Brain microvascular endothelial cell (primary cell): ENCODE measurements at regions not wholly inside any gene's neighbourhood (a gene's known extent, or its start where the extent isn't known, plus 50 kb on each side); places are given as distances from the start of the nearest gene placed in this dataset.

Experiments used
- DNase-seq: peaks from one replicate; pipeline ENCODE4 v3.0.0-alpha.2; 2020
- H3K27ac ChIP-seq: fragments of 250-450 bp; sonication (Bioruptor Pico); 2 replicates; pipeline ENCODE4 v1.5.1; 2020; ENCODE audit warnings: mild to moderate bottlenecking, moderate library complexity
- H3K27me3 ChIP-seq: fragments of 250-450 bp; sonication (Bioruptor Pico); replicated peaks from 2 replicates; pipeline ENCODE4 v1.5.1; 2020; ENCODE audit warnings: mild to moderate bottlenecking
- H3K36me3 ChIP-seq: fragments of 250-450 bp; sonication (Bioruptor Pico); replicated peaks from 2 replicates; pipeline ENCODE4 v1.5.1; 2020; ENCODE audit warnings: mild to moderate bottlenecking
- H3K4me3 ChIP-seq: 2 replicates; pipeline ENCODE4 v1.5.1; 2011; ENCODE audit warnings: low read depth, mild to moderate bottlenecking, control low read depth, low read length, moderate library complexity
- CTCF ChIP-seq: IDR thresholded peaks from 2 replicates; pipeline ENCODE4 v1.5.1; 2011; ENCODE audit warnings: low read depth, mild to moderate bottlenecking, moderate library complexity, low read length, control low read depth, inconsistent platforms; ENCODE audit errors: missing control alignments
- in situ Hi-C: cut with HindIII; loops from 2 replicates; pipeline ENCODE4 v1.10.0; 2017; ENCODE audit warnings: low sequenced_read_pairs, low pct_ligation_motif_present

- in situ Hi-C loops, result no loop called here
- TF ChIP-seq CTCF, result no peak
- Histone ChIP-seq H3K27ac (no peak overlapping the region), H3K36me3 (no peaks in the 10 kb centered on the region), H3K27me3 (no peaks in the 10 kb centered on the region), H3K4me3 (no peak overlapping the region)
- DNase-seq, result no peak
These were observed 765.2 kb upstream of the ID2 start for GRCh38 chr2:7916670-7917069.

- in situ Hi-C loops, result no loop called here
- no peak overlapping the region for H3K27ac ChIP-seq
These were observed 762.3 kb upstream of the ID2 start for GRCh38 chr2:7919510-7919909.

GRCh38 chr2:7924023-7924762, 757.7 kb upstream of the ID2 start:
- no peaks in the 10 kb centered on the region for H3K27me3 ChIP-seq
- TF ChIP-seq CTCF, result no peak
- H3K27ac ChIP-seq, result no peak overlapping the region
- H3K4me3 ChIP-seq, result no peak overlapping the region
- no peaks in the 10 kb centered on the region for H3K36me3 ChIP-seq
- no peak for DNase-seq
- in situ Hi-C loops, result no loop called here

More at GRCh38 chr2:7919510-7919909, 762.3 kb upstream of the ID2 start:
- no peak for DNase-seq
- Histone ChIP-seq H3K36me3 (no peaks in the 10 kb centered on the region), H3K27me3 (no peaks in the 10 kb centered on the region), H3K4me3 (no peak overlapping the region)
- TF ChIP-seq CTCF, result no peak

- Histone ChIP-seq H3K36me3 (no peaks in the 10 kb centered on the region), H3K27me3 (no peaks in the 10 kb centered on the region), H3K4me3 (no peak overlapping the region), H3K27ac (no peak overlapping the region)
- TF ChIP-seq CTCF, result no peak
- in situ Hi-C loops, result no loop called here
- DNase-seq, result no peak
These were observed 756.4 kb upstream of the ID2 start for GRCh38 chr2:7925506-7925905.

GRCh38 chr2:7927691-7928090, 754.2 kb upstream of the ID2 start:
- no peak for TF ChIP-seq CTCF
- no peak overlapping the region for H3K4me3 ChIP-seq
- no peak overlapping the region for H3K27ac ChIP-seq
- DNase-seq, result no peak
- in situ Hi-C loops, result no loop called here
- H3K36me3 ChIP-seq, result no peaks in the 10 kb centered on the region
- no peaks in the 10 kb centered on the region for H3K27me3 ChIP-seq

- no peak overlapping the region for H3K27ac ChIP-seq
- in situ Hi-C loops, result no loop called here
- no peak for TF ChIP-seq CTCF
- H3K36me3 ChIP-seq, result no peaks in the 10 kb centered on the region
- H3K4me3 ChIP-seq, result no peak overlapping the region
- H3K27me3 ChIP-seq, result no peaks in the 10 kb centered on the region
- no peak for DNase-seq
These were observed 752.6 kb upstream of the ID2 start for GRCh38 chr2:7929281-7929680.
